HCT116 (cell line): ENCODE measurements at regions not wholly inside any gene's neighbourhood (a gene's known extent, or its start where the extent isn't known, plus 50 kb on each side); places are given as distances from the start of the nearest gene placed in this dataset.

Experiments
- CBX3 ChIP-seq: IDR thresholded peaks from 2 replicates; pipeline ENCODE4 v1.6.1; 2012; ENCODE audit warnings: low read depth
- CTCF ChIP-seq, 3 experiments: fragments of 200-600 bp in 1 of 3; sonication (generic) in 1 of 3; IDR thresholded peaks in 2 of 3; conservative IDR thresholded peaks in 1 of 3; 2 replicates each; pipeline ENCODE4 v1.5.1; 2012 to 2017; ENCODE audit warnings: low read depth in 2 of 3, low read length in 2 of 3, antibody characterized with exemption in 1 of 3, borderline replicate concordance in 1 of 3, control low read depth in 1 of 3, mild to moderate bottlenecking in 1 of 3, mixed read lengths in 1 of 3, mixed run types in 1 of 3, moderate library complexity in 1 of 3; ENCODE audit not compliant: insufficient read depth in 1 of 3
- EZH2 ChIP-seq: fragments of 200-600 bp; sonication (generic); IDR thresholded peaks from 2 replicates; pipeline ENCODE4 v1.6.1; 2017; ENCODE audit warnings: antibody characterized with exemption, mixed run types
- MAX ChIP-seq: IDR thresholded peaks from 2 replicates; pipeline ENCODE4 v1.6.1; 2012
- POLR2A ChIP-seq: IDR thresholded peaks from 2 replicates; pipeline ENCODE4 v1.7.0; 2011; ENCODE audit warnings: borderline replicate concordance; ENCODE audit not compliant: insufficient read depth, insufficient read length; ENCODE audit errors: extremely low read depth
- POLR2AphosphoS5 ChIP-seq: IDR thresholded peaks from 2 replicates; pipeline ENCODE4 v1.6.1; 2011; ENCODE audit warnings: mild to moderate bottlenecking, low read depth, low read length, moderate library complexity
- SIN3A ChIP-seq: IDR thresholded peaks from 2 replicates; pipeline ENCODE4 v1.6.1; 2012; ENCODE audit warnings: low read depth
- SRF ChIP-seq: IDR thresholded peaks from 2 replicates; pipeline ENCODE4 v1.6.1; 2012; ENCODE audit warnings: low read depth
- ZNF274 ChIP-seq: fragments of 200-500 bp; sonication (Bioruptor generic); IDR thresholded peaks from 2 replicates; pipeline ENCODE4 v1.6.1; 2014; ENCODE audit warnings: mild to moderate bottlenecking, low read depth, low read length, inconsistent platforms

- TF ChIP-seq POLR2AphosphoS5, result no peak
- no peak for TF ChIP-seq CTCF (IDR thresholded peaks at IDR 0.05 in 2 of 3, conservative IDR thresholded peaks at IDR 0.05 in 1 of 3; ENCODE audit: borderline replicate concordance in 1 of 3, insufficient read depth in 1 of 3, low read depth in 2 of 3, low read length in 2 of 3)
- TF ChIP-seq ZNF274, result no peak
- no peak for TF ChIP-seq SRF
- TF ChIP-seq EZH2, result no peak
- TF ChIP-seq POLR2A, result no peak
- no peak for TF ChIP-seq MAX
- no peak for TF ChIP-seq SIN3A
- TF ChIP-seq CBX3, result no peak
Observed at GRCh38 chr1:186762653-186763052, 66.1 kb upstream of the PLA2G4A start.
